HG02884 (cell line): ENCODE measurements at regions not wholly inside any gene's neighbourhood (a gene's known extent, or its start where the extent isn't known, plus 50 kb on each side); places are given as distances from the start of the nearest gene placed in this dataset.
"Not testable (repeated sequence)": the region's sequence is repeated elsewhere in the genome, so short reads cannot be mapped to it uniquely, and the experiment has no call there.

ENCODE experiments used
- ATAC-seq: cut with Tn5 transposase; IDR thresholded peaks from one replicate; pipeline ENCODE4 v1.9.1; 2021; ENCODE audit warnings: mild to moderate bottlenecking, moderate library complexity; ENCODE audit not compliant: unreplicated experiment

DNA sequence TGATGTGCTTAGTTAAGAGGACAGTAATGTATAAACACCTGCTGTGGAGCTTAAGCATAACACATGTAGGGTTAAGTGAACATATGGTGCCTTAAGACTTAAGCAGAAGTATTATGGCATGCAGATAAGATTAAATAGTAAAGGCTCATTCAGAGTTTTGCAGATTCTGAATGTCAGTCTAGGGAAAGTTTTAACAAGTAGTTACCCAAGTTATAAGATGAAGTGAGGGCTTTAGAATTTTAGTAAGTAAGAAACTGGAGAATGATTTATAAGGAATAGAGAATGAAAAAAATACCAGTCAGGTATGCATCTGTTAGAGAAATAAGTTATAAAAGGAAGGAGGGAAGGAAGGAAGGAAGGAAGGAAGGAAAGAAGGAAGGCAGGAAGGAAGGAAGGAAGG, 902.1 kb downstream of the TRAM1L1 start:
- ATAC-seq, result no peak

DNA sequence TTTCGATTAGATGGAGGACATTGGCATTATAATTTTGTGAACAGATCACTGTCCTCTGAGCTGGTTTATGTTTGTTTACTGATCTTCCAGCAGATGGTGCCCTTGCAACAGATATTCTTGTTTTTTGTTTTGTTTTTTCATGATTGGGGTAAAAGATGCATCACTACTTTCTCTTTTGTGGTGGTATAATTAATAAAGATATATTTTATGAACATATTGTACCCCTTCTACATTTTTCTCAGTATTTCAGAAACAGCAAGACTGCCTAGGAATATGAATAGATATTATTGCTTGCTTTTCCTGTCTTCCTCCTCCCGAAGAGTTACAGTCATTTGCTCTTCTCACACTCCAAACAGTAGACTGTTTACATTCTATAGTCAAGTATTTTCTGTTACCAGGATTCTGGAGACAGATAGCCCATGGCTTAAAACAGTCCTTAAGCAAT, 905.2 kb downstream of the TRAM1L1 start:
- no peak for ATAC-seq

DNA sequence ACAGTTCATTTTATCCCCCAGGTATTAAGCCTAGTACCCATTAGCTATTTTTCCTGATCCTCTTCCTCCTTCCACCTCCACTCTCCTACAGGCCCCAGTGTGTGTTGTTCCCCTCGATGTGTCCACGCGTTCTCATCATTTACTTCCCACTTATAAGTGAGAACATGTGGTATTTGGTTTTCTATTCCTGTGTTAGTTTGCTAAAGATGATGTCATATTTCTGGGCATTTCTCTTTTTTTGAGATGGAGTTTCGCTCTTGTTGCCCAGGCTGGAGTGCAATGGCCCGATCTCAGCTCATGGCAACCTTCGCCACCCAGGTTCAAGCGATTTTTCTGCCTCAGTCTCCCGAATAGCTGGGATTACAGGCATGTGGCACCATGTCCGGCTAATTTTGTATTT, 934.0 kb downstream of the TRAM1L1 start:
- not testable (repeated sequence) for ATAC-seq

DNA sequence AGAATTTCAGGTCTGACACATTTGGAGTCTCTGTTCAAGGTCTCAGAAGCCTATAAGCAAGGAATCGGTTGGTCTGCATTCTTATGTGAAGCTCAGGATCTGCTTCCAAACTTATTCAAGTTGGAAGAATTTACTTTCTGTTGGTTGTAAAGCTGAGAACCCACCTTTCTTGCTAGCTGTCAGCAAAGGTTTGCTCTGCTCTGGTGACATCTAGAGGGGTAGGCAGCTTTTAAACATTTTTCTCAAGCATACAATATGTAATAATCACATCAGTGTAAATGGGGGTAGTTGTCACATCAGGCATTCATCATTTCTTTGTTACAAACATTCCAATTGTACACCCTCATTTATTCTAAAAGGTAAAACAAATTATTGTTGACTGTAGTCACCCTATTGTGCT, 935.2 kb downstream of the TRAM1L1 start:
- ATAC-seq, result no peak

DNA sequence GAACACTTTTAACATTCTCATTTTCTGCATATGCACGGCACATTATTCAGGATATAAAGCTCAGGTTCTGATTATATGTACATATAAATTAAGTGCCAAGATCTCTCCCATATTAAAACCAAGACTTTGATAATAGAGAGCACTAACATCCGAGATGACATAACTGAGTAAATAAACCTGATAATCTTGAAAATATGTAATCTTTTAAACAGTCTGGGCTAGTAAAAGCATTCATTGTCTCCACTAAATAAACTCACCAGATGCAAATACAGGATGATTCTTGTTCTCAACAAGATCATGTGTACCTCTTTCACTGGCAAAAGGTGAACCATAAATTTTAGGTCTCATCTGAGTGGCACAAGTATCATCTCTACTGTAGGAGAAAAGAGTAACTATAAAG, 942.2 kb downstream of the TRAM1L1 start:
- no peak for ATAC-seq

DNA sequence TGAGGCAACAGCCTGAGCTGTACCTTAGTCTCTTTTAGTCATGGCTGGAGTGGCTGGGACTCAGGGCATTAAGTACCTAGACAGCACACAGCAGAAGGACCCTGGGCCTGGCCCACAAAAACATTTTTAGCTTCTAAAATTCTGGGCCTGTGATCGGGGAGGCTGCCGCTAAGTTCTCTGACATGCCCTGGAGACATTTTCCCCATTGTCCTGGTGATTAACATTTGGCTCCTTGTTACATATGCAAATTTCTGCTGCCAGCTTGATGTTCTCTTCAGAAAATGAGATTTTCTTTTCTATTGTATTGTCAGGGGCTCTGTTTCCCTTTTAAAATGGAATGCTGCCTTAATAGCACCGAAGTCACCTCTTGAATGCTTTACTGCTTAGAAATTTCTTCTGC, 952.4 kb downstream of the TRAM1L1 start:
- ATAC-seq, result no peak

DNA sequence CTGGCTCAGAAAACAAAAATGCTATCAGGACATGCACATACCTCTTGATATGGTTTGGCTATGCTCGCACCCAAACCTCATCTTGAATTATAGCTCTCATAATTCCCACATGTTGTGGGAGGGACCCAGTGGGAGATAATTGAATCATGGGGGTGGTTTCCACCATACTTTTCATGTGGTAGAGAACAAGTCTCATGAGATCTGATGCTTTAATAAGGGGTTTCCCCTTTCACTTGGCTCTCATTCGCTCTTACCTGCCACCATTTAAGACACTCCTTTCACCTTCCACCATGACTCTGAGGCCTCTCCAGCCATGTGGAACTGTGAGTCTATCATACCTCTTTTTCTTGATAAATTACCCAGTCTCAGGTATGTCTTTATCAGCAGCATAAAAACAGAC, 958.6 kb downstream of the TRAM1L1 start:
- no peak for ATAC-seq

DNA sequence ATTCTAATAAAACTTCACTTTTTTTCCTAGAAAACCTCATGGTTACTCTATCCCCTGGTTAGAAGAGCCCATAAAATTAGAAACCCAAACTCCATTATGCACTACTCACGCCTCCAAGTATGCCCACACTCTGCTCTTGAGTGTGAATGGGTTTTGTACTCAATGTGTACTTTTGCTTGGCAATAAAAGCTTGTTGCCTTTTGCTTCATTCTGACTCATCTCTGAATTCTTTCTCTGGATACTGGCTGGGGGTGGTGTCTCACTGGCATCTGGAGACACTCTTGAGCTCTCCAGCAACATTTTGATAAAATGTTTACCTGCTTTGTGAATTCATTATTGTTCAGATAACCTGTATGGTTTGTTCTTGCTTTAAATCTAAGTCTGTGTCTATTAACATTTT, 963.3 kb downstream of the TRAM1L1 start:
- ATAC-seq, result no peak

DNA sequence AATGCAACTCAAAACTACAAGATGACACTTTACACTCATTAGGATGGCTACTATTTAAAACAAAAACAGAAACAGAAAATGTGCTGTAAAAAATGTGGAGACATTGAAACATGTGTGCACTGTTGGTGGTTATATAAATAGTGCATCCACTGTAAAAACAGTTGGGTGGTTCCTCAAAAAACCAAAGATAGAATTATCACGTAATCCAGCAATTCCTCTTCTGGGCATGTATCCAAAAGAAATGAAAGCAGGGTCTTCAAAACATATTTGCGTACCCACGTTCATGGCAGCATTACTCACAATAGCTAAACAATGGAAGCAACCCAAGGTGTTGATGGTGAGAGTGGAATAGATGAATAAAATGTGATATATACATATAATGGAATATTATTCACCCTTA, 967.2 kb downstream of the TRAM1L1 start:
- no peak for ATAC-seq

DNA sequence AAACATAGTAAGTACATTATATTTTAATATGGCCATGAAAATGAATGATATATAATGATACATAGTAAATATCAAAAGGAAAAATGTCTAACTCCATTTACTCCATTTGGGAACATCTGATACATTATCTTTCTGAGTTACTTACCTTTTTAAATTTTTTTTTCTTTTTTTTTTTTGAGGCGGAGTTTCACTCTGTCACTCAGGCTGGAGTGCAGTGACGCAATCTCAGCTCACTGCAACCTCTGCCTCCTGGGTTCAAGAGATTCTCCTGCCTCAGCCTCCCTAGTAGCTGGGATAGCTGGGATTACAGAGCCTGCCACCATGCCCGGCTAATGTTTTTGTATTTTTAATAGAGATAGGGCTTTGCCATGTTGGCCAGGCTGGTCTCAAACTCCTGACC, 972.5 kb downstream of the TRAM1L1 start:
- not testable (repeated sequence) for ATAC-seq

DNA sequence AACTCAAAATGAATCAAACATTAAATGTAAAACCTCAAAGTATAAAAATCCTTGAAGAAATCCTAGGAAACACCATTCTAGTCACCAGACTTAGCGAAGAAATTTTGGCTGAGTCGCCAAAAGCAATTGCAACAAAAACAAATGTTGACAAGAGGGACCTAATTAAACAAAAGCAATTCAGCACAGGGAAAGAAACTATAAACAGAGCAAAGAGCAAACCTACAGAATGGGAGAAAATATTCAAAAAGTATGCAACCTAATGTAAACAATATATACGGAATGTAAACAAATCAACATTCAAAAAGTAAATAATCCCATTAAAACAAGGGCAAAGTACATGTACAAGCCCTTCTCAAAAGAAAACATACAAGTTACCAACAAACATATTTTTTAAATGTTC, 974.7 kb downstream of the TRAM1L1 start:
- no peak for ATAC-seq

DNA sequence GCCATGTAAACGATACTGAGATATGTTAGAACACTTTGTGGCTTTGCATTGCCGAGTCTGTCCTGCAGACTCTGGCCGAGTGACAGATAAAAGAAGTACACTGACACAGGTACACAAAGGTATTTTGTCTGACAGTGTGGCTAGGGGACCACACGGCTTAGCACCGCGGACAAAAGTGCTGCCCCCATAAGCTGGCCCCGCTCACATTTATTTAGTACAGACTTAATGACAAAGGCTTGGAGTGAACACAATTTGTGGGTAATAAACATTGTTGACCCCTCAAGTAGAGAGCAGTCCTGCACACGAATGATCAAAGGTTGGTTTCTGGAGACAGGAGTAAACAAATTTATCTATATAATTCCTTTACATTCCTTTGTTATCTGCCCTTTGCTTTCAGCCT, 976.8 kb downstream of the TRAM1L1 start:
- ATAC-seq, result no peak

DNA sequence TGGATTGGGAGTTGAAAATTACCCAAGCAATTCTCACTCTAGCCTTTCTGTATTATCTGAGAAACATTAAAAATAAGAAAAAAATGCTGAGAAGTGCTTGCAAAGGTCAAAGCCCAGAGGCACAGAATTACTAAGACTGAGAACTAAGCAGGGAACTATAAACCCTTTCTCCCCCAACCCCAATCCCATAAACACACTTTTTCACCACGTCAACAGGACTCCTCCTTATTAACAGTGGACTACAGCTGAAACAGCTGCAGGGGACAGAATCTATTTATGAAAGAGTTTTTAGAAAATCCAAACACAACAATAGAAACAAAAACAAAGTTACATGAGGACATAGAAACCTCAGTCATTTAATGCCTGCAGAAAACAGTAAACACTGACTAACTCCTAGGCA, 984.1 kb downstream of the TRAM1L1 start:
- ATAC-seq, result no peak

DNA sequence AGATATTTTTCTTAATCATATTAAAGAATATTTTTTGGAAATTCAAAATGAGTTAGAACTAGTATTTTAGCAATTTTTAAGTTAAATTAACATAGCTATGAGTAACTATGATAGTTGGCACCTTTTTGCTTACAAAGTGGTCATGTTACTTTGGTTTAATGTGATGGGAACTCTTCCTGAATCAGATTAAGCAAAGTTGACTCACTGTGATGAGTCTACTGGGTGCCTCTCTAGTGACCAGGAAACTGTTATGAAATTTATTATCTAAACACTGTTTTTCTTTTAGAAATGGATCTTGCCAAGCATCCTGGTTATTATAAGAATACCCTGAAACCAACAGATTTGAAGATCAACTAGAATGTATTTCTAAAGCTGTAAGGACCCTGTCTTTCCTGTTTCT, 985.8 kb downstream of the TRAM1L1 start:
- ATAC-seq, result no peak

DNA sequence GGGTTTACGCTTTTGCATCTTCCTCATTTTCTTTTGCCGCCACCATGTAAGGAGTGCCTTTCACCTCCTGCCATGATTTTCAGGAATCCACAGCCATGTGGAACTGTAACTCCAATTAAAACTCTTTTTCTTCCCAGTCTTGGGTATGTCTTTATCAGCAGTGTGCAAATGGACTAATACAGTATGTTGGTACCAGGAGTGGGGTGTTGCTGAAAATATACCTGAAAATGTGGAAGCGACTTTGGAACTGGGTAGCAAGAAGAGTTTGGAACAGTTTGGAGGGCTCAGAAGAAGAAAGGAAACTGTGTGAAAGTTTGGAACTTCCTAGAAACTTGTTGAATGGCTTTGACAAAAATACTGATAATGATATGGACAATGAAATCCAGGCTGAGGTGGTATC, 983.9 kb upstream of the NDST4 start:
- not testable (repeated sequence) for ATAC-seq

DNA sequence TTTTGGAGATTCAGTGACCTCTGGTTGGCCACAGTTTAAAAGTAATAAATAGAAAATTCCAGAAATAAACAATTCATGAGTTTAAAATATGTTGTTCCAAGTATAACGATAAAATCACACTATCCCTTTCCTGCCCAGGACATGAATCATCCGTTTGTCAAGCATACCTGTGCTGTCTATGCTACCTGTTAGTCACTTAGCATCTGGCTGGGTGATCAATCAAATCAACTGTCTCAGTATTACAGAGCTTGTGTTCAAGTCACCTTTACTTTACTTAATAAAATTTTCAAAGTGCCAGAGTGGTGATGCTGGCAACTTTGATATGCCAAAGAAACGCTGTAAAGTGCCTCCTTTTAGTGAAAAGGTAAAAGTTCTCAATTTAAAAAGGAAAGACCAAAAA, 979.5 kb upstream of the NDST4 start:
- ATAC-seq, result no peak

DNA sequence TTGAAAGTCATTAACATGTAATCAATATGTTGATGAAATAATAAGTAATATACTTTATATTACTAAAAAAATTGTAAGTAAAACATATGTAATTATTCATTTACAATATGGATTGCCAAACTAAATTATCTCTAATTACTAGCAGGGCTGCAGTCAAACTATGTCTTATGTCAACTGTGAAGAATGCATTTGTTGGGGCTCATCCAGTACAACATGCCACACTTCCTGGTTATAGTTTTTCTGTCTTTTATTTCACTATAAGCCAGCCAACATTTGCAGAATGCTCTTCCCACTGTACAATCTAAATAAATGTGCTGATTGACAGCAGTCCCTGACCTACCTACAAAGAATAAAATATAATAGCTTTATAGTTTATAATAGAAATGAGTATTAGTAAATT, 975.4 kb upstream of the NDST4 start:
- ATAC-seq, result no peak

DNA sequence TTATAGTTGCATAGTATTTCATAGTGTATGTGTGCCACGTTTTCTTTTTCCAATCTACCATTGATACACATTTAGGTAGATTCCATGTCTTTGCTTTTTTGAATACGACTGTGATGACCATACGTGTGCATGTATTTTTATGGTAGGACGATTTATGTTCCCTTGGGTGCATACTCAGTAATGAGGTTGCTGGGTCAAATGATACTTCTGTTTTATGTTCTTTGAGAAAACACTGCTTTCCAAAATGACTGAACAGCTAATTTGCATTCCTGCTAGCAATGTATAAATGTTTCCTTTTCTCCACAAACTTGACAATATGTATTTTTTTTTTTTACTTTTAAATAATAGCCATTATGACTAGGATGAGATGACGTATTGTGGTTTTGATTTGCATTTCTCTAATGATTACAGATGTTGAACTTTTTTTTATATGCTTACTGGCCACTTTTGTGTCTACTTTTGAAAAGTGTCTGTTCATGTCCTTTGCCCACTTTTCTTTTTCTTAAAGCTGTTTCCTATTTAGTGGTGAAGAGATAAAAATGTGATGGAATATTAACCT, 969.5 kb upstream of the NDST4 start:
- ATAC-seq, result no peak

DNA sequence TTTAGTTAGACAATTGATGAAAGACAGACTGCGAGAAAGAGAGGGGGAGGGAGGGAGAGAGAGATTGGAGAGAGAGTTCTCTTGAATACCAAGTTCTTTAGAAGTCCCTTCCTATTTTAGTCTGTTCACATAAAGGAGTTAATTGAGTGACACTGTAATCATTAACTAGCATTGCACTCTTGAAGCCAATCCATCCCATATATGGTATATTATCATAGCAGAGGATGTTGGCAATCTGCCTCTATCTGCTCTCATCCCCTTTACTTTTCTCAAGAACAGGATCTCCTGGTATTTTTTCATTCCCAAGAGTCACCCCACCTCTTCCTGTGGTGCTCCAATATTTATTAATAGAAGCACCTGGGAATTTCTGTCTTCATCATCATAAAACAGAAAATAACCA, 959.6 kb upstream of the NDST4 start:
- ATAC-seq, result no peak

DNA sequence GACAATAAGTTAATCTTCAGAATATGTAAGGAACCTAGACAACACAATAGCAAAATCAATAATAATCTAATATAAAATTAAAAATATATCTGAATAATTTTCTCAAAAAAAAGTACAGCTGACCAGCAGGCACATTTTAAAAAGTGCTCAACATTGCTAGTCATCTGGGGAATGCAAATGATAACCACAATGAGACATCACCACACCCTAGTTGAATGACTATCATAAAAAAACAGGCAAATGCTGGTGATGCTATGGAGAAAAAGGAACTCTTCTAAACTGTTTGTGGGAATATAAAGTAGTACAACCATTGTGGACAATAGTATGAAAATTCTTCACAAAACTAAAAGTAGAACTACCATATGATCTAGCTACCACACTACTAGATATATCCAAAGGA, 956.9 kb upstream of the NDST4 start:
- ATAC-seq, result no peak

DNA sequence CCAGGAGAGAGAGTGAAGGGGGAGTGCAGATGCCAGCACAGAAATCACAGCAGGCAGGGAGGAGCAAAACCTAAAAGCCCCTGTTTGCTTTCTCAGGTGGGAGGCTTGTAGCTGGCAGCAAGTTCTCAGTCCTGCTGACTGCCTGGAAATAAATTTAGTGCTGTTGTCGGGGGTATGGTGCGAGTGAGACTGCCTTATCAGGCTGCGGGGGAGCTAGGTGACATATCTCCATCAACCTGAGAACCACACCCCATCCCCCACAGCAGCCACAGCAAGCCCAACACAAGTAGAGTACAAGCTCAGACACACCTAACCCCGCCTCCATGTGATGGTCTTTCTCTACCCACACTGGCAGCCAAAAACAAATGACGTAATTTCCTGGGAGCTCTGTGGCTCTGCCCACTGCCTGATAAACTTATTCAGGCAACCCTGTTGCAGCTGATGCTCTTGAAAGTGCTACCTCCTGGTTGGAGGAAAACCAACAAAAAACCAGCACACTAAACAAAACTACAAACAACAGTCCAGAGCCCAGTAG, 953.4 kb upstream of the NDST4 start:
- no peak for ATAC-seq

DNA sequence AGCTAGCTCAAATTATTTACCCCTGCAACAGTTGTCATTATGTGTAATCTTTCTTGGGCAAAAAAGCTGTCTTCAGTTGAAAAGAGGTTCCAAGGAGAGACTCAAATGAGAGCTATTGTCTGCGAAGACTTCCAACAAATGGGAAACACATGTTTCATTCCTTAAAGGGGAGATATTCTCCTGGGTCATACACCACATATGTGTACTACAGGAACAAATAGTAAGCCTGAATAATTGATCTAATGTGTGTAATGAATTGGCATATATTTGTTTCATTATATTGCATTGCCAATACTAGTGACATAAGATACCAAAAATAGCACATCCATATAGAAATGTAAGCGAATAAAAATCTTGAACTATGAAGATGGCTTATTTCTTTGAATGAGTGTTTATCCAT, 950.9 kb upstream of the NDST4 start:
- ATAC-seq, result no peak

DNA sequence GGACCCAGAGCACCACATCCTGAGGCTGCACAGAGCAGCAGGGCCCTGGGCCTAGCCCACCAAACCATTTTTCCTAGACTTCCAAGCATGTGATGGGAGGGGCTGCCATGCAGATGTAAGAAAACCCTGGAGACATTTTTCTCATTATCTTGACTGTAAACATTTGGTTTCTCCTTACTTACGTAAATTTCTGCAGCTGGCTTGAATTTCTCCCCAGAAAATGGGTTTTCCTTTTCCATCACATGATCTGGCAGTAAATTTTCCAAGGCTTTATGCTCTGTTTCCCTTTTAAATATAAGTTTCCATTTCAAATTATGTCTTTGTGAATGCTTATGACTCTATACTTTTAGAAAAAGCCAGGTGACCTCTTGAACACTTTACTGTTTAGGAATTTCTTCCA, 945.9 kb upstream of the NDST4 start:
- ATAC-seq, result no peak
